ENCODE measurements at regions not wholly inside any gene's neighbourhood (a gene's known extent, or its start where the extent isn't known, plus 50 kb on each side); places are given as distances from the start of the nearest gene placed in this dataset.

DNA sequence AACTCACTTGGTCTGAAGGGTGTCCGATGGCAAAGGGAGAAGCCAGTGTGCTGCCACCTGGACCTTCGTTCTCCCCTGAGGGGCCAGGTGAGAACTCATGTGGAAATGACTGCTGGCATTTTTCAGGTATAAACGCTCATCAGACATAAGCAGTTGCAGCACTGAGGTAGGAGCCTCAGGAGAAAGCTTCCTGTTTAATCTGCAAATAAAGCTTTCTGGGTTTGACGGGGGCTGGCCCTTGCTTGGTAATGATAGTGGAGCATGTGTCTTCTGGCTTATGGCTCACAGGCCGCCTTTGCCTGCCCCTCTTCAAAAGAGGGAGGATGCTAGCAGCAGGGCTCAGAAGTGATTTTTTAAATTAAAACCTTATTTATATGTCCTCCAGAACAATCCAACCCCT is 122.1 kb upstream of the SLC24A3 start:
- H3K27me3 ChIP-seq (ENCODE audit: insufficient read depth, low read length), result no peaks in the 10 kb centered on the region
- H3K4me1 ChIP-seq (ENCODE audit: insufficient read depth, low read length), result no peaks in the 10 kb centered on the region
- H3K4me2 ChIP-seq (ENCODE audit: insufficient read depth, low read length), result no peak overlapping the region
- no peak overlapping the region for H3K4me3 ChIP-seq (ENCODE audit: insufficient read depth, low read length)
- no peaks in the 10 kb centered on the region for H4K20me1 ChIP-seq (ENCODE audit: insufficient read depth, low read length)
- H3K9me3 ChIP-seq (ENCODE audit: low read depth, low read length), result no peaks in the 10 kb centered on the region
- no peak for DNase-seq (ENCODE audit: insufficient read length, low spot score, missing footprints)
- H2AFZ ChIP-seq (ENCODE audit: low read length), result no peak overlapping the region
- TF ChIP-seq CTCF (IDR thresholded peaks at IDR 0.05; ENCODE audit: extremely low read depth, low read depth, low read length), result no peak
- no peak overlapping the region for H3K27ac ChIP-seq (ENCODE audit: low read depth, low read length)
- no peaks in the 10 kb centered on the region for H3K79me2 ChIP-seq (ENCODE audit: insufficient read depth, low read length)
- H3K36me3 ChIP-seq (ENCODE audit: insufficient read depth, low read length), result no peaks in the 10 kb centered on the region

DNA sequence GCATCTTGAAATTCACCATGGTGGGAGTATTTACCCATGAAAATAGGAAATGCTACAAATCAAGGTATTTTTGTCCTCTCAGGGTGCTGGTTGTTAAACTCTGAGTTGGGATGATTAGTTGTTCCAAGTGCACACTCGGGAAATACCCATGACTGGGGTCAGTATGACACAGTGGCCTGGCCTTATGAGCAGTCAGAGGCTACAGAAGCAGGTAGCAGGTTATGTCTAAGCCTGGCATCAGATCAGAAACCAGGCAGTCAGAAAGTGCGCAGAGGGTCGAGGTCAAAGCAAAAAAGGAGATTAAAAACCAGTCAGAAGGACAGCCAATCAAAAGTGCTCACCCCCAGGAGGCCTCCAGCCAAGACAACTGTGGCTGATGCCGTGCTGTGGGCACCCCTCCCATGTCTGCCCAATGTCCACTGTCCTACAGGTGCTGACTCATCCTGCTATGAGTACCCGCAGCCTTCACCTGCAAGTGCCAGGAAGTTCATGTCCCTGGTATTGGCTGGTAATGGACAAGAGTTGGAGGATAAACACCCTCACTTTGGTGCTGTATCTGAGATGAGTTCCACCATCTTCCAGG is 117.4 kb upstream of the SLC24A3 start:
- DNase-seq (ENCODE audit: insufficient read length, low spot score, missing footprints), result no peak
- Histone ChIP-seq H3K36me3 (ENCODE audit: insufficient read depth, low read length) (no peaks in the 10 kb centered on the region), H3K4me3 (ENCODE audit: insufficient read depth, low read length) (no peak overlapping the region), H3K27me3 (ENCODE audit: insufficient read depth, low read length) (no peaks in the 10 kb centered on the region), H4K20me1 (ENCODE audit: insufficient read depth, low read length) (no peaks in the 10 kb centered on the region), H3K9me3 (ENCODE audit: low read depth, low read length) (no peaks in the 10 kb centered on the region), H3K4me1 (ENCODE audit: insufficient read depth, low read length) (no peaks in the 10 kb centered on the region), H3K79me2 (ENCODE audit: insufficient read depth, low read length) (no peaks in the 10 kb centered on the region), H3K27ac (ENCODE audit: low read depth, low read length) (no peak overlapping the region), H2AFZ (ENCODE audit: low read length) (no peak overlapping the region), H3K4me2 (ENCODE audit: insufficient read depth, low read length) (no peak overlapping the region)
- no peak for TF ChIP-seq CTCF (IDR thresholded peaks at IDR 0.05; ENCODE audit: extremely low read depth, low read depth, low read length)

DNA sequence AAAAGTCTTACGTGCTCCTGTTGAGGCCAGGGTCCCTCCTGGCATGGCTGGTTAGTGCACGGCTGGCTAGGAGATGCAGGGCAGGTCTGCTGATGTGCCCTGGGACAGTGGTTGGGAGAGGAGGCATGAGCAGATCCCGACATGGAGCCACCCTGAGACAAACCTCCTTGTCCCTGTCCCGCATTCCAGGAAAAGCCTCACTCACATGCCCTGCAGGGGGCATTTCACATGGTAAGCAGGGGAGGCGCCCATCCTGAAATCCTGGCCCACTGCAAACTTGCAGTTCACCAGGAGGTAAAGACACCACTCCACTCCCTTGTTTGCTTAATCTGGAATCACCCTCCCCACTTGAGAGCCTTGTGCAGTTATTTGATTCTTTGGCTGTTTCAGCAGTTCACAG is 116.7 kb upstream of the SLC24A3 start:
- H3K4me2 ChIP-seq (ENCODE audit: insufficient read depth, low read length), result no peak overlapping the region
- DNase-seq (ENCODE audit: insufficient read length, low spot score, missing footprints), result no peak
- no peaks in the 10 kb centered on the region for H4K20me1 ChIP-seq (ENCODE audit: insufficient read depth, low read length)
- H3K27ac ChIP-seq (ENCODE audit: low read depth, low read length), result no peak overlapping the region
- no peak overlapping the region for H2AFZ ChIP-seq (ENCODE audit: low read length)
- no peaks in the 10 kb centered on the region for H3K79me2 ChIP-seq (ENCODE audit: insufficient read depth, low read length)
- no peak for TF ChIP-seq CTCF (IDR thresholded peaks at IDR 0.05; ENCODE audit: extremely low read depth, low read depth, low read length)
- H3K27me3 ChIP-seq (ENCODE audit: insufficient read depth, low read length), result no peaks in the 10 kb centered on the region
- H3K9me3 ChIP-seq (ENCODE audit: low read depth, low read length), result no peaks in the 10 kb centered on the region
- no peaks in the 10 kb centered on the region for H3K4me1 ChIP-seq (ENCODE audit: insufficient read depth, low read length)
- H3K4me3 ChIP-seq (ENCODE audit: insufficient read depth, low read length), result no peak overlapping the region
- no peaks in the 10 kb centered on the region for H3K36me3 ChIP-seq (ENCODE audit: insufficient read depth, low read length)

GRCh38 chr20:19096843-19097242 is 115.6 kb upstream of the SLC24A3 start:
- Histone ChIP-seq H3K9me3 (ENCODE audit: low read depth, low read length) (no peaks in the 10 kb centered on the region), H3K4me2 (ENCODE audit: insufficient read depth, low read length) (no peak overlapping the region), H3K4me3 (ENCODE audit: insufficient read depth, low read length) (no peak overlapping the region), H3K79me2 (ENCODE audit: insufficient read depth, low read length) (no peaks in the 10 kb centered on the region), H2AFZ (ENCODE audit: low read length) (no peak overlapping the region), H3K27ac (ENCODE audit: low read depth, low read length) (no peak overlapping the region), H3K27me3 (ENCODE audit: insufficient read depth, low read length) (no peaks in the 10 kb centered on the region), H4K20me1 (ENCODE audit: insufficient read depth, low read length) (no peaks in the 10 kb centered on the region), H3K4me1 (ENCODE audit: insufficient read depth, low read length) (no peaks in the 10 kb centered on the region), H3K36me3 (ENCODE audit: insufficient read depth, low read length) (no peaks in the 10 kb centered on the region)
- TF ChIP-seq CTCF (IDR thresholded peaks at IDR 0.05; ENCODE audit: extremely low read depth, low read depth, low read length), result no peak
- DNase-seq (ENCODE audit: insufficient read length, low spot score, missing footprints), result no peak
